ENCODE measurements at regions not wholly inside any gene's neighbourhood (a gene's known extent, or its start where the extent isn't known, plus 50 kb on each side); places are given as distances from the start of the nearest gene placed in this dataset.

- DNase-seq = no peak
These were observed 88.4 kb downstream of the CTTN start for GRCh38 chr11:70486731-70487130.

GRCh38 chr11:70487160-70487559 lies 88.8 kb downstream of the CTTN start:
- no peak for DNase-seq

GRCh38 chr11:70487756-70488155 lies 89.4 kb downstream of the CTTN start:
- no peak for DNase-seq

GRCh38 chr11:70488171-70488703 lies 89.9 kb downstream of the CTTN start:
- no peak for DNase-seq

GRCh38 chr11:70489276-70489675 lies 90.9 kb downstream of the CTTN start:
- no peak for DNase-seq

GRCh38 chr11:70490208-70490607 lies 91.9 kb downstream of the CTTN start:
- DNase-seq = no peak

GRCh38 chr11:70490723-70491558 lies 92.6 kb downstream of the CTTN start:
- no peak for DNase-seq

- DNase-seq = no peak
These were observed 93.6 kb downstream of the CTTN start for GRCh38 chr11:70491696-70492472.

- DNase-seq = no peak
These were observed 94.8 kb downstream of the CTTN start for GRCh38 chr11:70493089-70493474.

- no peak for DNase-seq
These were observed 95.6 kb downstream of the CTTN start for GRCh38 chr11:70493891-70494290.

GRCh38 chr11:70494559-70495350 lies 96.4 kb downstream of the CTTN start:
- no peak for DNase-seq

- no peak for DNase-seq
These were observed 97.3 kb downstream of the CTTN start for GRCh38 chr11:70495351-70496310.

GRCh38 chr11:70496591-70497535 lies 98.5 kb downstream of the CTTN start:
- no peak for DNase-seq

- no peak for DNase-seq
These were observed 99.3 kb downstream of the CTTN start for GRCh38 chr11:70497536-70498075.

GRCh38 chr11:70498171-70498571 lies 99.8 kb downstream of the CTTN start:
- no peak for DNase-seq

GRCh38 chr11:70498976-70499801 lies 100.9 kb downstream of the CTTN start:
- DNase-seq = no peak

GRCh38 chr11:70500076-70500847 lies 101.9 kb downstream of the CTTN start:
- DNase-seq = no peak

- DNase-seq = no peak
These were observed 102.9 kb downstream of the CTTN start for GRCh38 chr11:70501051-70501901.
